GM13976 (cell line): ENCODE measurements at regions not wholly inside any gene's neighbourhood (a gene's known extent, or its start where the extent isn't known, plus 50 kb on each side); places are given as distances from the start of the nearest gene placed in this dataset.

Source experiments
- DNase-seq: peaks from one replicate; pipeline ENCODE4 v3.0.0; 2012; ENCODE audit warnings: low spot score
- in situ Hi-C: fragments of 300-500 bp; cut with MboI; formaldehyde crosslinking; loops from one replicate; pipeline ENCODE4 v1.12.0; 2022; ENCODE audit warnings: low sequenced_read_pairs, mixed read lengths, inconsistent platforms; ENCODE audit not compliant: unreplicated experiment
- TF ChIP-seq, protein P1 (sequence below): IDR thresholded peaks from 2 replicates; pipeline ENCODE4 v1.5.1; 2012; ENCODE audit warnings: borderline replicate concordance, mild to moderate bottlenecking; ENCODE audit not compliant: insufficient read depth; ENCODE audit errors: extremely low read depth, missing control alignments, control extremely low read depth

GRCh38 chr2:63785096-63785495 lies 56.6 kb upstream of the UGP2 start:
- TF ChIP-seq, protein P1, sequence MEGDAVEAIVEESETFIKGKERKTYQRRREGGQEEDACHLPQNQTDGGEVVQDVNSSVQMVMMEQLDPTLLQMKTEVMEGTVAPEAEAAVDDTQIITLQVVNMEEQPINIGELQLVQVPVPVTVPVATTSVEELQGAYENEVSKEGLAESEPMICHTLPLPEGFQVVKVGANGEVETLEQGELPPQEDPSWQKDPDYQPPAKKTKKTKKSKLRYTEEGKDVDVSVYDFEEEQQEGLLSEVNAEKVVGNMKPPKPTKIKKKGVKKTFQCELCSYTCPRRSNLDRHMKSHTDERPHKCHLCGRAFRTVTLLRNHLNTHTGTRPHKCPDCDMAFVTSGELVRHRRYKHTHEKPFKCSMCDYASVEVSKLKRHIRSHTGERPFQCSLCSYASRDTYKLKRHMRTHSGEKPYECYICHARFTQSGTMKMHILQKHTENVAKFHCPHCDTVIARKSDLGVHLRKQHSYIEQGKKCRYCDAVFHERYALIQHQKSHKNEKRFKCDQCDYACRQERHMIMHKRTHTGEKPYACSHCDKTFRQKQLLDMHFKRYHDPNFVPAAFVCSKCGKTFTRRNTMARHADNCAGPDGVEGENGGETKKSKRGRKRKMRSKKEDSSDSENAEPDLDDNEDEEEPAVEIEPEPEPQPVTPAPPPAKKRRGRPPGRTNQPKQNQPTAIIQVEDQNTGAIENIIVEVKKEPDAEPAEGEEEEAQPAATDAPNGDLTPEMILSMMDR: no peak
- in situ Hi-C loops: no loop called here
- DNase-seq: no peak

- no peak for DNase-seq
- in situ Hi-C loops: no loop called here
- TF ChIP-seq, protein P1: no peak
Measured at GRCh38 chr2:63786471-63786870, 55.2 kb upstream of the UGP2 start.

DNA sequence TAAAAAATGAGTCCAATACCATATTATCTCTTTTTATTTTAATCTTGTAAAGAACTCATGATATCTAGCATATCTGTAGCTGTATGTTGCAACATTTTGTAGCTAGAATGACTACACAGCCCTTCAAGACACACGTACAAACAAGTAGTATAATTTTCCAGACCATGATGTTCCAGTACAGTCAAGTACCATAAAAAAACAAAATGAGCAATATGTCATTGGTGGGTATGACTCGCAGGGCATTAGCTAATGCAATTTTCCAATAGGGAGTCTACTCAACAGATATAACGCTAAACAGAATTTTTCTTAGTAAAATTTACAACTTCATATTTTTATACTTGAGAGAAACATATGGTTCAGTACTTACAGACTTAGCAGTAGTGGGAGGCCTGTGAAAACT lies 53.6 kb upstream of the UGP2 start:
- TF ChIP-seq, protein P1: no peak

GRCh38 chr2:63789338-63790020 lies 52.2 kb upstream of the UGP2 start:
- in situ Hi-C loops: no loop called here
- TF ChIP-seq, protein P1: no peak
- no peak for DNase-seq

More for the DNA sequence above, 53.6 kb upstream of the UGP2 start:
- no peak for DNase-seq
- in situ Hi-C loops: no loop called here

DNA sequence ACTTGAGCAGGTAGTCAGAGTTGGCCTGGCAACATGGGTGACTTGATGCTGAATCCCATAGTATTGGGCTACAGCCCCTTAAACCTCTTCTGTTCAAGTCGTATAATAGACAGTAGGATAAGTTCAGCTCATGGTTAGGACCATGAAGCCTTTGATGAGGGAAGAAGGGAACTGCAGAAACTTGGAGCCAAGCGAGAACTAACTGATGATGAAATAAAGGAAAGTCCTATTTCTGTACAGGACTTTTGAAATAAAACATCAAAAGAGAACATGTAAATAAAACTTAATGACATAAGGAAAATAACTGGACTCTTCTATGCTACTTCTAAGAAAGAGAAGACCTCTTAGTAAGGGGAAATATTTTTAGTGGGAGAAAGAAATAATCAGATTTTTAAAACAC lies 51.2 kb upstream of the UGP2 start:
- TF ChIP-seq, protein P1: no peak
- in situ Hi-C loops: no loop called here
- no peak for DNase-seq

GRCh38 chr2:63790906-63791305 lies 50.8 kb upstream of the UGP2 start:
- in situ Hi-C loops: no loop called here
- TF ChIP-seq, protein P1: no peak
- DNase-seq: no peak
